ENCODE measurements at regions not wholly inside any gene's neighbourhood (a gene's known extent, or its start where the extent isn't known, plus 50 kb on each side); places are given as distances from the start of the nearest gene placed in this dataset.

DNA sequence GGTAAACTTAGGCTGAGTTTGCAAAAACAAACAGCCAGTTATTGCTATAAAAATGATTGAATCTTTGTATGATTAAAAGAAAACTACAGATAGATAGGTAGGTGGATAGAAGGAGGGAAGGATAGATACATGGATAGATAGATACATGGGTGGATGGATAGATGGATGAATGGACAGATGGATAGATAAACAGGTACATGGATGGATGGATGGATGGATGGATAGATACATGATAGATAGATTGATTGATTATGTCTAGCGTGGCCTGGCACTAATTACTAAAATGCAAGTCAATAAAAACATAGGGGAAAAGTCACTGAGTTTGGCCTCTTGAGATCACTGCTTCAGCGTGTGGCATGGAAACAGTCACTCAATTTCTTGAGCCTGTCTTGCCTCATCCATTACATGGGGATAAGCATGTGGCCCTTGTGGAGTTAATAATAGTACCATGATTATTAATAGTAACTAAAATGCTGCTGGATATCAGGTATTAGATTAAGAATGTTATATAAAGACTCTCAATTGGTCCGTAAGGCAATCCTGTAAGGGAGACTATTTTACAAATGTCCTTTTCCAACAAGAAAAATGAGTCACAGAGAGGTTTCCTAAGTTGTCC is 184.9 kb downstream of the HS3ST3A1 start:
- DNase-seq: no peak
- no peak overlapping the region for H3K4ac ChIP-seq (ENCODE audit: low read depth, low read length)
- H4K8ac ChIP-seq (replicated peaks; ENCODE audit: insufficient read length, low read depth, low read length): no peak overlapping the region
- no peak overlapping the region for H2BK15ac ChIP-seq (ENCODE audit: low read depth, low read length)
- H4K5ac ChIP-seq (ENCODE audit: insufficient read length, low read depth, low read length): no peak overlapping the region
- H3K9me3 ChIP-seq (ENCODE audit: control insufficient read depth, low read depth, low read length): no peaks in the 10 kb centered on the region
- no peak overlapping the region for H2AFZ ChIP-seq (ENCODE audit: low read length)
- H2BK5ac ChIP-seq (ENCODE audit: insufficient read length, low read length): no peak overlapping the region
- no peak overlapping the region for H3T11ph ChIP-seq (ENCODE audit: low read length)
- H3K23me2 ChIP-seq (ENCODE audit: insufficient read length, low read depth, low read length, poor library complexity, severe bottlenecking): no peaks in the 10 kb centered on the region
- no peak overlapping the region for H3K4me2 ChIP-seq (ENCODE audit: insufficient read depth, insufficient read length, low read length)
- no peaks in the 10 kb centered on the region for H3K27me3 Mint-ChIP-seq (ENCODE audit: low read depth)
- H3K4me1 Mint-ChIP-seq: no peaks in the 10 kb centered on the region
- H3K79me2 ChIP-seq (ENCODE audit: insufficient read depth, low read length): no peaks in the 10 kb centered on the region
- no peak overlapping the region for H2BK20ac ChIP-seq (ENCODE audit: low read depth, low read length, poor library complexity, severe bottlenecking)
- no peak overlapping the region for H2BK12ac ChIP-seq (ENCODE audit: insufficient read length, low read depth, low read length)
- no peaks in the 10 kb centered on the region for H3K4me1 ChIP-seq (ENCODE audit: insufficient read depth, low read length)
- H3K23ac ChIP-seq (ENCODE audit: insufficient read length, low read depth, low read length): no peak overlapping the region
- no peaks in the 10 kb centered on the region; a peak in 1 of 7 replicates for H3K36me3 Mint-ChIP-seq (ENCODE audit: insufficient read depth in 1 of 3, low read depth in 3 of 3)
- H3K14ac ChIP-seq (ENCODE audit: insufficient read depth, low read length): no peak overlapping the region
- no peak overlapping the region for H2AK5ac ChIP-seq (ENCODE audit: insufficient read length, low read length)
- TF ChIP-seq, protein P1, sequence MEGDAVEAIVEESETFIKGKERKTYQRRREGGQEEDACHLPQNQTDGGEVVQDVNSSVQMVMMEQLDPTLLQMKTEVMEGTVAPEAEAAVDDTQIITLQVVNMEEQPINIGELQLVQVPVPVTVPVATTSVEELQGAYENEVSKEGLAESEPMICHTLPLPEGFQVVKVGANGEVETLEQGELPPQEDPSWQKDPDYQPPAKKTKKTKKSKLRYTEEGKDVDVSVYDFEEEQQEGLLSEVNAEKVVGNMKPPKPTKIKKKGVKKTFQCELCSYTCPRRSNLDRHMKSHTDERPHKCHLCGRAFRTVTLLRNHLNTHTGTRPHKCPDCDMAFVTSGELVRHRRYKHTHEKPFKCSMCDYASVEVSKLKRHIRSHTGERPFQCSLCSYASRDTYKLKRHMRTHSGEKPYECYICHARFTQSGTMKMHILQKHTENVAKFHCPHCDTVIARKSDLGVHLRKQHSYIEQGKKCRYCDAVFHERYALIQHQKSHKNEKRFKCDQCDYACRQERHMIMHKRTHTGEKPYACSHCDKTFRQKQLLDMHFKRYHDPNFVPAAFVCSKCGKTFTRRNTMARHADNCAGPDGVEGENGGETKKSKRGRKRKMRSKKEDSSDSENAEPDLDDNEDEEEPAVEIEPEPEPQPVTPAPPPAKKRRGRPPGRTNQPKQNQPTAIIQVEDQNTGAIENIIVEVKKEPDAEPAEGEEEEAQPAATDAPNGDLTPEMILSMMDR (conservative IDR thresholded peaks at IDR 0.05): no peak
- H3K4me3 Mint-ChIP-seq: no peak overlapping the region
- H3K56ac ChIP-seq (ENCODE audit: insufficient read length, low read depth, low read length): no peak overlapping the region
- no peak overlapping the region for H4K91ac ChIP-seq (ENCODE audit: insufficient read length, low read depth, low read length)
- H3K27me3 ChIP-seq (ENCODE audit: insufficient read depth, low read length): no peaks in the 10 kb centered on the region
- H3K9me3 Mint-ChIP-seq: peaks cover 0 to 3% of the 10 kb centered on the region in 2 experiments; a peak in 1 of 5 replicates
- no CpG with 5 or more reads among the region's 3 CpGs for WGBS (ENCODE audit: extremely low coverage, insufficient read length, low lambda C conversion rate)
- H3K27ac ChIP-seq (ENCODE audit: insufficient read length, low read depth, low read length): no peak overlapping the region
- no peaks in the 10 kb centered on the region for H4K20me1 ChIP-seq (ENCODE audit: control insufficient read depth, insufficient read depth, insufficient read length)
- H3K79me1 ChIP-seq (ENCODE audit: insufficient read depth, low read depth, low read length, poor library complexity, severe bottlenecking): no peaks in the 10 kb centered on the region
- no peak overlapping the region for H3K18ac ChIP-seq (ENCODE audit: insufficient read length, low read depth, low read length)
- H3K9ac ChIP-seq (ENCODE audit: extremely low read depth, insufficient read length, low read length): no peak overlapping the region
- no peak overlapping the region for H3K27ac Mint-ChIP-seq
- no peak overlapping the region for H2BK120ac ChIP-seq (ENCODE audit: low read depth, low read length, poor library complexity, severe bottlenecking)

Measured in H9 (cell line).